ENCODE measurements at regions not wholly inside any gene's neighbourhood (a gene's known extent, or its start where the extent isn't known, plus 50 kb on each side); places are given as distances from the start of the nearest gene placed in this dataset.

GRCh38 chrX:39551762-39552161 is 546.0 kb downstream of the BCOR start:
- Histone ChIP-seq H3K4me1 (ENCODE audit: control insufficient read depth in 1 of 2, insufficient read depth in 2 of 2, low read length in 2 of 2) (no peaks in the 10 kb centered on the region), H2AFZ (ENCODE audit: low read depth, low read length, poor library complexity, severe bottlenecking) (no peak overlapping the region), H4K20me1 (ENCODE audit: insufficient read depth) (no peaks in the 10 kb centered on the region), H3K9me2 (ENCODE audit: insufficient read depth) (no peaks in the 10 kb centered on the region), H3K79me2 (ENCODE audit: insufficient read depth, low read length) (no peaks in the 10 kb centered on the region), H3K27me3 (ENCODE audit: insufficient read depth, low read length) (peaks cover 6% of the 10 kb centered on the region; the same call in 1 of the 2 replicates), H3K9me3 (ENCODE audit: control insufficient read depth in 1 of 2, insufficient read depth in 1 of 2, low read depth in 1 of 2, low read length in 2 of 2) (no peaks in the 10 kb centered on the region), H3K9ac (ENCODE audit: low read length) (no peak overlapping the region), H3K36me3 (ENCODE audit: control insufficient read depth in 1 of 2, insufficient read depth in 2 of 2, low read length in 2 of 2) (no peaks in the 10 kb centered on the region), H3K4me3 (replicated peaks in 1 of 2; ENCODE audit: low read depth in 1 of 2, low read length in 2 of 2) (no peak overlapping the region), H3K27ac (ENCODE audit: low read depth, low read length) (no peak overlapping the region), H3K4me2 (ENCODE audit: low read length) (no peak overlapping the region)
- CTCF ChIA-PET, result no interaction called here
- intact Hi-C loops (cut with micrococcal nuclease), result no loop called here
- RAD21 ChIA-PET (ENCODE audit: low non-redundant PET in 1 of 2, low total read pairs in 2 of 2, uncharacterized antibody in 2 of 2, unreplicated experiment in 2 of 2), result no interaction called here
- ATAC-seq (no peak), DNase-seq (ENCODE audit: low read depth, low spot score) (no peak)
- TF ChIP-seq RAD21 (IDR thresholded peaks at IDR 0.05; ENCODE audit: low read depth) (no peak), CEBPB (IDR thresholded peaks at IDR 0.05; ENCODE audit: low read depth) (no peak), SRF (IDR thresholded peaks at IDR 0.05; ENCODE audit: low read depth) (no peak), ZFX (IDR thresholded peaks at IDR 0.05) (no peak), EGR1 (IDR thresholded peaks at IDR 0.05; ENCODE audit: low read depth) (no peak)
- BruUV-seq (replicated peaks), result no TSS peak
- POLR2A ChIA-PET, result no interaction called here

GRCh38 chrX:39555431-39555830 is 542.3 kb downstream of the BCOR start:
- H4K20me1 ChIP-seq (ENCODE audit: insufficient read depth), result no peaks in the 10 kb centered on the region
- no peak overlapping the region for H3K27ac ChIP-seq (ENCODE audit: low read depth, low read length)
- ChIA-PET POLR2A (no interaction called here), CTCF (no interaction called here), RAD21 (ENCODE audit: low non-redundant PET in 1 of 2, low total read pairs in 2 of 2, uncharacterized antibody in 2 of 2, unreplicated experiment in 2 of 2) (no interaction called here)
- H3K9ac ChIP-seq (ENCODE audit: low read length), result no peak overlapping the region
- H3K79me2 ChIP-seq (ENCODE audit: insufficient read depth, low read length), result no peaks in the 10 kb centered on the region
- H3K4me3 ChIP-seq (replicated peaks in 1 of 2; ENCODE audit: low read depth in 1 of 2, low read length in 2 of 2), result no peak overlapping the region
- no peaks in the 10 kb centered on the region for H3K4me1 ChIP-seq (ENCODE audit: control insufficient read depth in 1 of 2, insufficient read depth in 2 of 2, low read length in 2 of 2)
- H3K9me3 ChIP-seq (ENCODE audit: control insufficient read depth in 1 of 2, insufficient read depth in 1 of 2, low read depth in 1 of 2, low read length in 2 of 2), result no peaks in the 10 kb centered on the region
- no TSS peak for BruUV-seq (replicated peaks)
- peaks cover 6% of the 10 kb centered on the region; the same call in 1 of the 2 replicates for H3K27me3 ChIP-seq (ENCODE audit: insufficient read depth, low read length)
- no peaks in the 10 kb centered on the region for H3K9me2 ChIP-seq (ENCODE audit: insufficient read depth)
- no peak overlapping the region for H3K4me2 ChIP-seq (ENCODE audit: low read length)
- H3K36me3 ChIP-seq (ENCODE audit: control insufficient read depth in 1 of 2, insufficient read depth in 2 of 2, low read length in 2 of 2), result no peaks in the 10 kb centered on the region
- intact Hi-C loops (cut with micrococcal nuclease), result no loop called here
- DNase-seq (ENCODE audit: low read depth, low spot score) (no peak), ATAC-seq (no peak)
- no peak overlapping the region for H2AFZ ChIP-seq (ENCODE audit: low read depth, low read length, poor library complexity, severe bottlenecking)
- TF ChIP-seq ELF1 (IDR thresholded peaks at IDR 0.05; ENCODE audit: borderline replicate concordance, low read depth), result no peak
- no peak for TF ChIP-seq CEBPB (IDR thresholded peaks at IDR 0.05; ENCODE audit: low read depth)
- TF ChIP-seq ZBTB33 (IDR thresholded peaks at IDR 0.05; ENCODE audit: extremely low read depth, insufficient replicate concordance, low read length), result no peak
- TF ChIP-seq REST (IDR thresholded peaks at IDR 0.05; ENCODE audit: low read depth), result no peak
- TF ChIP-seq EGR1 (IDR thresholded peaks at IDR 0.05; ENCODE audit: low read depth), result no peak
- TF ChIP-seq POLR2A (IDR thresholded peaks at IDR 0.05; ENCODE audit: borderline replicate concordance, extremely low read depth, insufficient read depth, insufficient read length), result no peak
- no peak for TF ChIP-seq ZNF274 (IDR thresholded peaks at IDR 0.05; ENCODE audit: low read depth, low read length)
- no peak for TF ChIP-seq CBX3 (IDR thresholded peaks at IDR 0.05; ENCODE audit: low read depth)
- no peak for TF ChIP-seq ZFX (IDR thresholded peaks at IDR 0.05)
- no peak for TF ChIP-seq JUND (IDR thresholded peaks at IDR 0.05)
- no peak for TF ChIP-seq FOSL1 (IDR thresholded peaks at IDR 0.05; ENCODE audit: low read depth)
- no peak for TF ChIP-seq EZH2phosphoT487 (IDR thresholded peaks at IDR 0.05; ENCODE audit: borderline replicate concordance)
- TF ChIP-seq SP1 (IDR thresholded peaks at IDR 0.05; ENCODE audit: low read depth), result no peak
- no peak for TF ChIP-seq YY1 (IDR thresholded peaks at IDR 0.05; ENCODE audit: extremely low read depth, insufficient replicate concordance, low read depth, low read length)
- no peak for TF ChIP-seq MAX (IDR thresholded peaks at IDR 0.05)
- no peak for TF ChIP-seq ATF3 (IDR thresholded peaks at IDR 0.05)

Data from HCT116 (cell line).